HUES64 (cell line): ENCODE measurements at regions not wholly inside any gene's neighbourhood (a gene's known extent, or its start where the extent isn't known, plus 50 kb on each side); places are given as distances from the start of the nearest gene placed in this dataset.

Experiments used
- H3K27ac ChIP-seq: 2 replicates; pipeline ENCODE4 v1.7.0; 2013; ENCODE audit warnings: low read depth, low read length, inconsistent platforms
- H3K27me3 ChIP-seq: 2 replicates; pipeline ENCODE4 v1.6.1; 2013; ENCODE audit warnings: mild to moderate bottlenecking, low read length; ENCODE audit not compliant: insufficient read depth
- H3K36me3 ChIP-seq: 2 replicates; pipeline ENCODE4 v1.6.1; 2013; ENCODE audit warnings: mild to moderate bottlenecking, low read length; ENCODE audit not compliant: insufficient read depth
- H3K4me1 ChIP-seq: 2 replicates; pipeline ENCODE4 v1.6.1; 2013; ENCODE audit warnings: mild to moderate bottlenecking, low read length, moderate library complexity; ENCODE audit not compliant: insufficient read depth
- H3K4me3 ChIP-seq: 2 replicates; pipeline ENCODE4 v1.5.1; 2013; ENCODE audit warnings: mild to moderate bottlenecking, low read length, moderate library complexity
- H3K9ac ChIP-seq: 2 replicates; pipeline ENCODE4 v1.6.1; 2013; ENCODE audit warnings: mild to moderate bottlenecking, low read depth, low read length
- H3K9me3 ChIP-seq: 2 replicates; pipeline ENCODE4 v1.6.1; 2013; ENCODE audit warnings: low read depth, low read length; ENCODE audit not compliant: insufficient read depth
- WGBS: fragments of 150-250, 120-280 bp; methylation state at CpG from one replicate; pipeline ENCODE4 v1.1.7; 2013; ENCODE audit warnings: missing lambda C conversion rate; 5-methylcytosine and 5-hydroxymethylcytosine counted together

DNA sequence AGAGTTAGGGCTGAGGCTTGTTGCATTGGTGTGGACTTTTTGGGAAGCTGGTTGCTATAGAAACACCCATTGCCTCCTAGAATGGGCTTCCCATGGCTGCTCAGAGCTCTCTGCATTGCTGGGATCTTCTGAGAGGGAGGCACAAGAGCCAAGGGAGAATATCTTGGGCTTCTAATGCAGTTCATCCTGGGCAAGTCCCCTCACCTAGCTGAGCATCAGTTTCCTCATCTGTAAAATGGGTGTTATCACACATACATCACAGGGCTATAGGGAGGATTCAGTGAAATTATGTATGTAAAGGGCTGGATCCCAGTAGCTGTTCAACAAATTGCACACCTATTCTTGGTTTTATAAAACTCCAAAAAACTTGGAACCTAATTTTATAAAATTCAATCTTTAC, 106.1 kb upstream of the ALDH1B1 start:
- Histone ChIP-seq H3K4me3 (no peak overlapping the region), H3K9ac (no peak overlapping the region), H3K4me1 (peaks cover 13% of the 10 kb centered on the region), H3K36me3 (no peaks in the 10 kb centered on the region), H3K9me3 (no peaks in the 10 kb centered on the region), H3K27ac (no peak overlapping the region), H3K27me3 (no peaks in the 10 kb centered on the region)

DNA sequence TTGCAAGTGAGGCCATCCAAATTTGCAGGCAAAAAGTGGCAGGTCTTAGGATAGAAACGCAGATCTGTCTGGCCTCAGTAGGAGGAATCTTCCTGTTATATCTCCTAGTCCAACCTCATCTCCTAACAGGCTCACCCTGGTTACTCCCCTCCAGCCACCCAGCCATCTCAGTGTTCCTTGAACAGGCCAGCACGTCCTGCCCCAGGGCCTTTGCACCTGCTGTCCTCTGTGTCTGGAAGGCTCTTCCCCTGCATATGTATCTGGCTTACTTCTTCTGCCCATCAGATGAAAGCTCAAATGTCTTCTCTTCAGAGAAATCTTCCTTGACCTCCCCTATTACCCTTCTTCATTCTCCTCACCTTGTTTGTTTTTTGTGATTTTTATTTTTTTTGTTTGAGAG, 107.3 kb upstream of the ALDH1B1 start:
- 44% methylated on average over 2 of the region's 2 CpGs for WGBS
- Histone ChIP-seq H3K9ac (no peak overlapping the region), H3K9me3 (no peaks in the 10 kb centered on the region), H3K4me3 (no peak overlapping the region), H3K36me3 (no peaks in the 10 kb centered on the region), H3K4me1 (peaks cover 13% of the 10 kb centered on the region), H3K27me3 (no peaks in the 10 kb centered on the region), H3K27ac (no peak overlapping the region)

DNA sequence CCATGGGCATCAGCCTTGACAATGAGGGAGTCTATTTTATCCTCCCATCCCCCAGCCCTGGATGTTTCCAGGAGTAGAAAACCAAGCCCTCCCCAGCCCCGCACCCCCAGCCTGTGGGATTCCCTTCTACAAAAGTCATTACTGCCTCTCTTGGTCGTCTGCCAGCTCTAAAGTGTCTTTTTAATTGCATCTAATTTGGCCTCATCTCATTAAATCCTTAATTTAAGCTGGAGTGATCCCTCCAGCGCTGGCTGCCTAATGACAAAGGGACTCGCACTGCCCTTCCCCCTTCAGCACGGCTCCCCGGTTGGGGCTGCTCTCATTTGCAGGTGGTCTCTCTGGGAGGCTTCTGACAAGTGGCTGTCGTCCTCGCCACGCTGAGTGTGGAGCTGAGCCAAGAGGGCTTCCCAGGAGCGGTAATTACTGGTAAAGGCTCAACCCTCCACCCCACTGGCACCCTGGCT, 107.9 kb upstream of the ALDH1B1 start:
- H3K36me3 ChIP-seq, result no peaks in the 10 kb centered on the region
- no peak overlapping the region for H3K27ac ChIP-seq
- WGBS, result 22% methylated on average over 10 of the region's 10 CpGs
- no peak overlapping the region for H3K4me3 ChIP-seq
- peaks cover 13% of the 10 kb centered on the region for H3K4me1 ChIP-seq
- no peaks in the 10 kb centered on the region for H3K9me3 ChIP-seq
- no peak overlapping the region for H3K9ac ChIP-seq
- H3K27me3 ChIP-seq, result no peaks in the 10 kb centered on the region

DNA sequence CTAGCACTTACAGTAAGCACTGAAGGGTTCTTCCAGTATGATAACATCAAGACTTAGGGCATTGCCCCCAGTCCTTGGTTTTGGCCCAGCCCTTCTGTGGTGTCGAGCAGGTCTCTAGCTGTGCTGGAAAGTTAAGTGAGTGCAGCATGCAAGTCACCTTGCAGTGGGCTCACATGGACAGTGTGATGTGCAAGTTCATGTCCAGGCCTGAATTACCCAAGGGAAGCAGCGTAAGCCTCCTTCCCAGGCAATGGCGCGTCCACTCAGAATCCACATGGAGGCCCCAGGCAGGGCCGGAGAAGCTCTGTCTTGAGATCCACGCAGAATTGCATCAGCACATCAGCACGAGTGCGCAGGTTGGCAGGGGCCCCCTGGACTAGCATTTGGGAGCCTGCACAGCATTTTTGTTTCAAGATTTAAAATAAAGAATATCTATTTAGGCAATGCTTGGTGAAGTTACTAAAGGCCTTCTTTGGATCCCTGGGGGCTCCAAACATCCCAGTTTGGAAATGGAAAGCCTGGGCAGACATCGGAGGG, 108.4 kb upstream of the ALDH1B1 start:
- Histone ChIP-seq H3K4me1 (peaks cover 13% of the 10 kb centered on the region), H3K36me3 (no peaks in the 10 kb centered on the region), H3K9me3 (no peaks in the 10 kb centered on the region), H3K27ac (no peak overlapping the region), H3K4me3 (no peak overlapping the region), H3K9ac (no peak overlapping the region), H3K27me3 (no peaks in the 10 kb centered on the region)
- 83% methylated on average over 9 of the region's 9 CpGs for WGBS

DNA sequence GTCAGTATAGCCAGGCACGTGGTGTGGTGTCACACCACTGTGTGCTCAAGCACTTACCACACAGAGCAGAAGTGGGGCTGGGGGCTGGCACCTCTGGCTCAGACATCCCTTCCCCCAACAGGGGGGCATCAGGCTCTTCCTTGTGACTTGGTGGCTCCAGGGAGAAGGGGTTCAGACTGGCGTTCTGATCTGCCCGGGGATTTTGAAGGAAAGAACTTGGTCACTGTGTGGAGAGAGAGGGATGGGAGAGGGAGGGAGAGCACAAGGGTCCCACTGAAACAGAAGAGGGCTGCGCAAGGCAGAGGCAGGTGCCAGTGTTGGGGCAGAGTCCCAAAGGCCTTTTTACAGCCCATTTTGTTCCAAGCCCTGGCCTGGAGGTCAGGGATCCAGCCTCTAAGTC, 109.7 kb upstream of the ALDH1B1 start:
- 68% methylated on average over 4 of the region's 4 CpGs for WGBS
- peaks cover 13% of the 10 kb centered on the region for H3K4me1 ChIP-seq

DNA sequence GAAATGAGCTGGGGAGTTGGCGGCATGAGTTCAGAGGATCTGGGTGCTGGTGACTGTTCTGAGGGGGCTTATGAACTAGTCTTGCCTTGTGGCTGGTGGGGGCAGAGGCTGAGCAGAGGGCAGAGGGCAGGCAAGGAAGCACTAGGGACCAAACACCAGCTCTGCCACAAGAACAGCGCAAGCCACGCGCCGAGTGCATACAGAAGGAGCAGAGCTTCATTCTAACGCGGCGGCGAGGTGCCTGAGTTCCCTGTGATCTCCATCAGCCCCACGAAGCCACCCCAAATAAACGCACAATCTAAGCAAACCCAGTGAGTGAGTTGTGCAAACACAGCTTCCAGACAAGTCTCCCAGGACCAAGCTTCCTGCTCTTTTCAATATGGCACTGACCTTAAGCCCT, 110.6 kb upstream of the ALDH1B1 start:
- WGBS, result 93% methylated on average over 11 of the region's 11 CpGs
- H3K9me3 ChIP-seq, result no peaks in the 10 kb centered on the region
- peaks cover 13% of the 10 kb centered on the region for H3K4me1 ChIP-seq
- H3K4me3 ChIP-seq, result no peak overlapping the region
- no peaks in the 10 kb centered on the region for H3K36me3 ChIP-seq
- no peak overlapping the region for H3K27ac ChIP-seq
- H3K27me3 ChIP-seq, result no peaks in the 10 kb centered on the region
- H3K9ac ChIP-seq, result no peak overlapping the region

More for the DNA sequence above, 109.7 kb upstream of the ALDH1B1 start:
- no peaks in the 10 kb centered on the region for H3K36me3 ChIP-seq
- H3K9ac ChIP-seq, result no peak overlapping the region
- no peak overlapping the region for H3K27ac ChIP-seq
- no peaks in the 10 kb centered on the region for H3K27me3 ChIP-seq
- no peaks in the 10 kb centered on the region for H3K9me3 ChIP-seq
- no peak overlapping the region for H3K4me3 ChIP-seq

DNA sequence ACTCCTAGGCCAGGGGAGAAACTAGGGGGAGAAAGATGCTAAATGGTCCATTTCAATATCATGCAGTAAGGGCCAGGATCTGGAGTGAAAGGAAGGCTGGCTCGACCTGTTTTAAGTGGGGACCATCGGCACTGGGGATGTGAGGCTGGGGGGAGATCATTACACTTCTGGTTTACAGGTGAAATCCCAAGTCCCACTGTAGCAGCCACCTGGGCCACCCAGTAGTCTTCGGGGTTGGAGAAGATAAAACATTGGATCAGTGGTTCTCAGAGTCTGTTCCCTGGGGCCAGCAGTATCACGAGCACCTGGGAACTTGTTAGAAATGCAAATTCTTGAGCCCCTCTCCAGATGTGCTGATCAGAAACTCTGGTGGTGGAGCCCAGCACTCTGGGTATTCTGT, 111.3 kb upstream of the ALDH1B1 start:
- Histone ChIP-seq H3K36me3 (no peaks in the 10 kb centered on the region), H3K4me3 (no peak overlapping the region), H3K27me3 (no peaks in the 10 kb centered on the region), H3K9ac (no peak overlapping the region), H3K27ac (no peak overlapping the region), H3K4me1 (peaks cover 13% of the 10 kb centered on the region), H3K9me3 (no peaks in the 10 kb centered on the region)
- WGBS, result 81% methylated on average over 4 of the region's 4 CpGs

DNA sequence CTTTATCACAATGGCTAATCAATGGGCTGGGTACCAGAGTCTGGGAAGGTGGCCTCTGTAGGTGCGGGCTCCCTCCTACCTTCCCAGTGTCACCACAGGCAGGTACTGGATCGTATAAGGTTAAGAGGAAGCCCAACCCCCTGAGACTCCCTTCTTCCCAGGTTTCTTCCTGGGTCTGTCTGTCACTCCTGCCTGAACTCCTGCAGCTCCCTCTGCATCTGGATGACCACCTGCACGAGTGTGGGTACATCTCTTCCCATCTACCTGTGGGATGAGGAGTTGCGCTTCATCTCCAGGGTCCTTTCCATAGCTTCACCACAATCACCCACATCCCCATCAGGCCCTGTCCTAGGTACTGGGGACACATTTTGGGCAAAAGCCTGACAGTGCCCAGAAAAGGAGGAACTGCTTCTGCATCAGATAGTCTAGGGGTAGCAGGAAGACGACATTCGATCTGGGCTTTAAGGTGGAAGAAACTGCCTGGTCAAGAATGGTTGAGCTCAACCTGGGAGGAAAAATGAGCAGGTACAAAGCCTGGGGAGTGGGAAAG, 112.2 kb upstream of the ALDH1B1 start:
- Histone ChIP-seq H3K27ac (no peak overlapping the region), H3K36me3 (no peaks in the 10 kb centered on the region), H3K4me3 (no peak overlapping the region), H3K9me3 (no peaks in the 10 kb centered on the region), H3K9ac (no peak overlapping the region), H3K4me1 (peaks cover 13% of the 10 kb centered on the region), H3K27me3 (no peaks in the 10 kb centered on the region)
- WGBS, result 84% methylated on average over 6 of the region's 6 CpGs

DNA sequence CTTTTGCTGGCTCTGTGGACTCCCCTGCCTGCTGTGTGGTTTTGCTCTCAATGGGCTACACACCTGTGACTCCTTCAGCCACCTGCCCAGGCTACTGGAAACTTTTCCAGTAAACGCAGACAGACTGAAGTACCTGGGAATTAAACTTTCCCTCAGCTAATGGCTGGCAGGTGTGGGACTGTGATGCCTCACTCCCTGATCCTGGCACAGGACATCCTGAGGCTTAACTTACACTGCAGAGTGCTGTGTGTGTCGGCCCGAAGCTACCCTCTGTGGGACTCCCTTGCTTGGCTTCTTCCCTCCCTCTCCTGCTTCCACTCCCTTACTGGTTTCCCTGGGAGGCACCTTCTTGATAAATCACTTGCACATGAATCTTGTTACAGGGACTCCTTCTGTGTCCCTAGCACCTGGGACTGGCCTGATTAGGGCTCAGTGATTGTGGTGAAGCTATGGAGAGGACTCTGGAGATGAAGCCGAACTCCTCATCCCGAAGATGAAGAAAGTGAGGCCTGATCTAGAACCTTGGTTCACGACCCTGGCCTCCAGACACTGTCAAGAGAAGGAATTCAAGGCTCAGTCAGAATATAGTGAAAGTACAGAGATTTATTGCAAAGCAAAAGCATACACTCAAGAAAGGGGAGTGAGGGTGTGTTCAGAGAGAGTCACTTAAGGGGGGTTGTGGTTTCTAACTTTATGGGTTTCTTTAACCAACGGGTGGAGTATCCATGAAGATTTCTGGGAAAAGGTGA, 113.4 kb upstream of the ALDH1B1 start:
- Histone ChIP-seq H3K4me3 (no peak overlapping the region), H3K4me1 (0 out of 2 replicates have a peak, but pooled peaks cover 4% of the 10 kb centered on the region), H3K27ac (no peak overlapping the region), H3K9me3 (no peaks in the 10 kb centered on the region), H3K36me3 (no peaks in the 10 kb centered on the region), H3K9ac (no peak overlapping the region), H3K27me3 (0 out of 2 replicates have a peak, but pooled peaks cover 4% of the 10 kb centered on the region)
- WGBS, result 92% methylated on average over 7 of the region's 7 CpGs

DNA sequence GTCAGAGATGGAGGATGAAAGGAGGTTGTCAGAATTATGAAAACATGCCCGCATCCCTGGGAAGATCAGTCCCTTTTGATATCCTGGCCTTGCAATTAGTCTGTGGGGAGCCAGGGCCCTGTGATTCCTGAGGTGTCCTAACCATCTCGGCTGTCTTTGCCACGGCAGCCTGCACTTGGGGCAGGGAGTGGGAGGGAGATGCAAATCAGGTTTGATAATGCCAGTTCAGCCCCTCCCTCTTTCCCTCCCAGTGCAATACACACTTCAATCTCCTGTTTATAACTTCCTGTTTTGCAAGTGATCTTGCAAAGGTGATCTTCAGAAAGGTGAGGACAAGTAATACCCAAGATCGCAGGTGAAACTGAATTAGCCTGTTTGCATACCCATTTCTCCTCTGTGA, 114.0 kb upstream of the ALDH1B1 start:
- H3K4me1 ChIP-seq, result no peaks in the 10 kb centered on the region
- H3K9ac ChIP-seq, result no peak overlapping the region
- no peaks in the 10 kb centered on the region for H3K9me3 ChIP-seq
- 0 out of 2 replicates have a peak, but pooled peaks cover 4% of the 10 kb centered on the region for H3K27me3 ChIP-seq
- no peaks in the 10 kb centered on the region for H3K36me3 ChIP-seq
- H3K4me3 ChIP-seq, result no peak overlapping the region
- no peak overlapping the region for H3K27ac ChIP-seq
- 79% methylated on average over 3 of the region's 4 CpGs for WGBS

DNA sequence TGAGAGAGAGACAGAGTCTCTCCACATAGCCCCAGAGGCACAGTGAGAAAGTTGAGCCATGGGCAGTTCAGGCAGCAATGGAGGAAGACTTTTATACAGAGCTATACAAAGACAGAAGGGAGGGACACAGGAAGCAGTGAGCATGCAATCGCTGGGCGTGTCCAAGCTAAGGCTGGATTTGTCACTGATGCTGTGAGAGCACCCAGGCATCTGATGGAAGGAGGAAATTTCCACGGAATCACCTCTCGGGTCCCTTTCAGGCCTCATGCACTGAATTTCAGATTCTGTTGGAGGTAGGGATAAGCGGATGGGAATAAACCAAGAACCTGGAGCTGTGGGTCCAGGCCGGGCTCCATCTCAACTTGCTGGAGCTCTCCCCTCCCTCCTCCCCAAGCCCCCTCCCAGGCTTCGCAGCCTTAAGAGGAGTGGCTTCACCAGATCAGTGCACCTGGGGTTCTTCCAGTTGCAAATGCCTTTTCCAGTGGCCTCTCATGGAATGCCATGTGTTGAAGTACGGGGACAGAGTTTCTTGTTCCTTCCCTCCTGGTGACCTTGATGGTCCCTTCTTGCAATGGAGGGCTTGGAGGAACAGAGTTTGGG, 114.8 kb upstream of the ALDH1B1 start:
- no peaks in the 10 kb centered on the region for H3K9me3 ChIP-seq
- H3K27me3 ChIP-seq, result 0 out of 2 replicates have a peak, but pooled peaks cover 4% of the 10 kb centered on the region
- WGBS, result 85% methylated on average over 8 of the region's 8 CpGs
- no peak overlapping the region for H3K4me3 ChIP-seq
- no peak overlapping the region for H3K27ac ChIP-seq
- H3K36me3 ChIP-seq, result no peaks in the 10 kb centered on the region
- no peak overlapping the region for H3K9ac ChIP-seq
- H3K4me1 ChIP-seq, result no peaks in the 10 kb centered on the region
